ENCODE measurements at regions not wholly inside any gene's neighbourhood (a gene's known extent, or its start where the extent isn't known, plus 50 kb on each side); places are given as distances from the start of the nearest gene placed in this dataset.

GRCh38 chr3:30457081-30457480, 149.3 kb upstream of the TGFBR2 start:
- no peak for TF ChIP-seq ZFX (IDR thresholded peaks at IDR 0.05)
- TF ChIP-seq, protein P1, sequence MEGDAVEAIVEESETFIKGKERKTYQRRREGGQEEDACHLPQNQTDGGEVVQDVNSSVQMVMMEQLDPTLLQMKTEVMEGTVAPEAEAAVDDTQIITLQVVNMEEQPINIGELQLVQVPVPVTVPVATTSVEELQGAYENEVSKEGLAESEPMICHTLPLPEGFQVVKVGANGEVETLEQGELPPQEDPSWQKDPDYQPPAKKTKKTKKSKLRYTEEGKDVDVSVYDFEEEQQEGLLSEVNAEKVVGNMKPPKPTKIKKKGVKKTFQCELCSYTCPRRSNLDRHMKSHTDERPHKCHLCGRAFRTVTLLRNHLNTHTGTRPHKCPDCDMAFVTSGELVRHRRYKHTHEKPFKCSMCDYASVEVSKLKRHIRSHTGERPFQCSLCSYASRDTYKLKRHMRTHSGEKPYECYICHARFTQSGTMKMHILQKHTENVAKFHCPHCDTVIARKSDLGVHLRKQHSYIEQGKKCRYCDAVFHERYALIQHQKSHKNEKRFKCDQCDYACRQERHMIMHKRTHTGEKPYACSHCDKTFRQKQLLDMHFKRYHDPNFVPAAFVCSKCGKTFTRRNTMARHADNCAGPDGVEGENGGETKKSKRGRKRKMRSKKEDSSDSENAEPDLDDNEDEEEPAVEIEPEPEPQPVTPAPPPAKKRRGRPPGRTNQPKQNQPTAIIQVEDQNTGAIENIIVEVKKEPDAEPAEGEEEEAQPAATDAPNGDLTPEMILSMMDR (conservative IDR thresholded peaks at IDR 0.05): no peak
- H3K27ac ChIP-seq: no peak overlapping the region

GRCh38 chr3:30457726-30458125, 148.7 kb upstream of the TGFBR2 start:
- TF ChIP-seq, protein P1 (conservative IDR thresholded peaks at IDR 0.05): no peak
- TF ChIP-seq ZFX (IDR thresholded peaks at IDR 0.05): no peak
- no peak overlapping the region for H3K27ac ChIP-seq

GRCh38 chr3:30458376-30459171, 147.8 kb upstream of the TGFBR2 start:
- H3K27ac ChIP-seq: no peak overlapping the region
- TF ChIP-seq, protein P1 (conservative IDR thresholded peaks at IDR 0.05): no peak
- no peak for TF ChIP-seq ZFX (IDR thresholded peaks at IDR 0.05)

GRCh38 chr3:30461311-30461710, 145.1 kb upstream of the TGFBR2 start:
- TF ChIP-seq, protein P1 (conservative IDR thresholded peaks at IDR 0.05): no peak
- TF ChIP-seq ZFX (IDR thresholded peaks at IDR 0.05): no peak

GRCh38 chr3:30462721-30463470, 143.5 kb upstream of the TGFBR2 start:
- no peak for TF ChIP-seq ZFX (IDR thresholded peaks at IDR 0.05)
- TF ChIP-seq, protein P1 (conservative IDR thresholded peaks at IDR 0.05): no peak
- H3K27ac ChIP-seq: no peak overlapping the region

More at GRCh38 chr3:30461311-30461710, 145.1 kb upstream of the TGFBR2 start:
- no peak overlapping the region for H3K27ac ChIP-seq

- TF ChIP-seq ZFX (IDR thresholded peaks at IDR 0.05): no peak
- TF ChIP-seq, protein P1 (conservative IDR thresholded peaks at IDR 0.05): no peak
- no peak overlapping the region for H3K27ac ChIP-seq
These were observed 142.0 kb upstream of the TGFBR2 start for GRCh38 chr3:30464381-30464780.

DNA sequence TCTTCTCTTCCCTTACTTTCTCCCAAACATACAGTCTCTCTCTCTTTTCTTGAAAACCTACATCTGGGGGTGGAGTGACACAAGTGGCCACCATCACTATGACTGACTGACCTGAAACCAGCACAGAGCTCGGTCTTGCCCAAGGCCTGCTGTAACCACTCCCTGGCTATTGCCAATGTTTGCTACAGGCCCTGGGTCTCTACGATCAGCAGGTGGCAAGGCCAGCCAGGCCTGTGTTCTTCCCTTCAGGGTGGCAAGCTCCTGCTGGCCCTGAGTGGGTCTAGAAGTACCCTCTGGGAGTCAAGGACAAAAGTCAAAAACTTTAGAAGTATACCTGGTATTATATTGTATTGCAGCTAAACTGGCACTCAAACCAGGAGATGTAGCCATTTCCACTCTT, 140.9 kb upstream of the TGFBR2 start:
- TF ChIP-seq ZFX (IDR thresholded peaks at IDR 0.05): no peak
- TF ChIP-seq, protein P1 (conservative IDR thresholded peaks at IDR 0.05): no peak
- H3K27ac ChIP-seq: no peak overlapping the region
